NCI-H2081 (cell line): ENCODE measurements at regions not wholly inside any gene's neighbourhood (a gene's known extent, or its start where the extent isn't known, plus 50 kb on each side); places are given as distances from the start of the nearest gene placed in this dataset.

Experiments
- DNase-seq, 2 experiments: peaks; one replicate each; lab custom pipeline; 2025; lab: John Stamatoyannopoulos, UW

GRCh38 chr2:46831051-46831868 lies 84.3 kb downstream of the MCFD2 start:
- no peak for DNase-seq

- no peak for DNase-seq
These were observed 86.2 kb downstream of the MCFD2 start for GRCh38 chr2:46829231-46829995.

GRCh38 chr2:46828491-46829230 lies 86.9 kb downstream of the MCFD2 start:
- DNase-seq, result no peak

GRCh38 chr2:46828135-46828438 lies 87.5 kb downstream of the MCFD2 start:
- DNase-seq, result no peak

GRCh38 chr2:46827274-46828134 lies 88.1 kb downstream of the MCFD2 start:
- DNase-seq, result no peak

GRCh38 chr2:46826569-46827245 lies 88.9 kb downstream of the MCFD2 start:
- DNase-seq, result no peak

- DNase-seq, result no peak
These were observed 89.6 kb downstream of the MCFD2 start for GRCh38 chr2:46825939-46826568.

GRCh38 chr2:46825231-46825938 lies 90.2 kb downstream of the MCFD2 start:
- no peak for DNase-seq

GRCh38 chr2:46824611-46825010 lies 91.0 kb downstream of the MCFD2 start:
- DNase-seq, result no peak

- no peak for DNase-seq
These were observed 94.0 kb downstream of the MCFD2 start for GRCh38 chr2:46821600-46821999.

GRCh38 chr2:46818819-46819218 lies 96.8 kb downstream of the MCFD2 start:
- no peak for DNase-seq

- DNase-seq, result no peak
These were observed 97.4 kb downstream of the MCFD2 start for GRCh38 chr2:46818141-46818621.

GRCh38 chr2:46816846-46817726 lies 98.5 kb downstream of the MCFD2 start:
- no peak for DNase-seq

- DNase-seq, result no peak
These were observed 99.3 kb downstream of the MCFD2 start for GRCh38 chr2:46816151-46816845.

GRCh38 chr2:46815121-46815802 lies 100.3 kb downstream of the MCFD2 start:
- DNase-seq, result no peak

- no peak for DNase-seq
These were observed 101.2 kb downstream of the MCFD2 start for GRCh38 chr2:46814160-46814961.

GRCh38 chr2:46813680-46814079 lies 101.9 kb downstream of the MCFD2 start:
- DNase-seq, result no peak
